GM10266 (cell line): ENCODE measurements at regions not wholly inside any gene's neighbourhood (a gene's known extent, or its start where the extent isn't known, plus 50 kb on each side); places are given as distances from the start of the nearest gene placed in this dataset.

Experiments used
- DNase-seq: peaks from one replicate; pipeline ENCODE4 v3.0.0; 2012; ENCODE audit errors: extremely low spot score
- CTCF ChIP-seq: IDR thresholded peaks from 2 replicates; pipeline ENCODE4 v1.5.1; 2012; ENCODE audit warnings: mild to moderate bottlenecking, low read depth; ENCODE audit not compliant: control insufficient read depth, insufficient read depth; ENCODE audit errors: missing control alignments

GRCh38 chr21:18060402-18060801 lies 184.2 kb upstream of the CHODL start:
- TF ChIP-seq CTCF = no peak
- DNase-seq = no peak

GRCh38 chr21:18058731-18059398 lies 185.8 kb upstream of the CHODL start:
- no peak for TF ChIP-seq CTCF
- DNase-seq = no peak

- DNase-seq = no peak
- no peak for TF ChIP-seq CTCF
Observed at GRCh38 chr21:18053151-18053550, 191.5 kb upstream of the CHODL start.

GRCh38 chr21:18049461-18049860 lies 195.2 kb upstream of the CHODL start:
- no peak for DNase-seq
- TF ChIP-seq CTCF = no peak

DNA sequence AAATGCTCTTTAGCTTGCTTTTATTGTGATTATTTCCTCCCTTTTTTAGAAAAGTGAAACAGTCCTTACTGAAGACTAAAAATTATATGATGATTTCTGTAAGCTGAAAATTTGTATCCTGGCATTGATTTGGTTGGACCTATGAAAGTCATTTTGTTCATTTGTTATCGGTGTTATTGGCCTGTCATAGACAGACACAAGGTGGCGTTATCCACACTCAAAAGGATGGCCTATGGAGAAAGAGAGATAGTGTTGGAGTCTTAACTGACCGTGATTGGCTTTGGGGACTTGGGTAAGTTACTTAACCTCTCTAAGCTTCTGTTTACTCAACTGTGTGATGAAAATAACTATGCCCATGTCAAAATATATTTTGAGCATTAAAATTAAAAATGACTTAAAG lies 203.6 kb upstream of the CHODL start:
- no peak for DNase-seq
- no peak for TF ChIP-seq CTCF

GRCh38 chr21:18030248-18030647 lies 211.1 kb upstream of the C21orf91 start:
- DNase-seq = no peak
- no peak for TF ChIP-seq CTCF

GRCh38 chr21:18026359-18026758 lies 207.2 kb upstream of the C21orf91 start:
- TF ChIP-seq CTCF = no peak
- no peak for DNase-seq
